Retina (tissue), 1 donor: ENCODE measurements at regions not wholly inside any gene's neighbourhood (a gene's known extent, or its start where the extent isn't known, plus 50 kb on each side); places are given as distances from the start of the nearest gene placed in this dataset.

ENCODE experiments used
- DNase-seq: peaks from one replicate; pipeline ENCODE4 v3.0.0-alpha.2; 2016

- DNase-seq: no peak
Measured at GRCh38 chr22:49620666-49621065, 207.0 kb downstream of the BRD1 start.

GRCh38 chr22:49620003-49620556, 207.6 kb downstream of the BRD1 start:
- no peak for DNase-seq

GRCh38 chr22:49619301-49619700, 208.4 kb downstream of the BRD1 start:
- DNase-seq: no peak

GRCh38 chr22:49618677-49618953, 209.1 kb downstream of the BRD1 start:
- DNase-seq: no peak

GRCh38 chr22:49617866-49618676, 209.6 kb downstream of the BRD1 start:
- no peak for DNase-seq

GRCh38 chr22:49617264-49617663, 210.4 kb downstream of the BRD1 start:
- no peak for DNase-seq

GRCh38 chr22:49616356-49617231, 211.1 kb downstream of the BRD1 start:
- DNase-seq: no peak

GRCh38 chr22:49614966-49615965, 212.4 kb downstream of the BRD1 start:
- no peak for DNase-seq

- DNase-seq: no peak
Measured at GRCh38 chr22:49613511-49614270, 214.0 kb downstream of the BRD1 start.

GRCh38 chr22:49613108-49613507, 214.6 kb downstream of the BRD1 start:
- DNase-seq: no peak

GRCh38 chr22:49609207-49609876, 218.3 kb downstream of the BRD1 start:
- DNase-seq: no peak

GRCh38 chr22:49608660-49609059, 219.0 kb downstream of the BRD1 start:
- DNase-seq: no peak

GRCh38 chr22:49608228-49608627, 219.4 kb downstream of the BRD1 start:
- no peak for DNase-seq

GRCh38 chr22:49607821-49608220, 219.9 kb downstream of the BRD1 start:
- no peak for DNase-seq

GRCh38 chr22:49606562-49607290, 220.9 kb downstream of the BRD1 start:
- DNase-seq: no peak

- no peak for DNase-seq
Measured at GRCh38 chr22:49604732-49605302, 222.9 kb downstream of the BRD1 start.

GRCh38 chr22:49603016-49603415, 224.7 kb downstream of the BRD1 start:
- no peak for DNase-seq

GRCh38 chr22:49602481-49602880, 225.2 kb downstream of the BRD1 start:
- no peak for DNase-seq

- no peak for DNase-seq
Measured at GRCh38 chr22:49601614-49602321, 225.9 kb downstream of the BRD1 start.
